Activated naive CD8-positive, alpha-beta T cell treated with anti-CD3 and anti-CD28 coated beads, Interleukin-2, amount 50 U/mL, for 24 hours (primary cell): ENCODE measurements at regions not wholly inside any gene's neighbourhood (a gene's known extent, or its start where the extent isn't known, plus 50 kb on each side); places are given as distances from the start of the nearest gene placed in this dataset.
"Not testable (repeated sequence)": the region's sequence is repeated elsewhere in the genome, so short reads cannot be mapped to it uniquely, and the experiment has no call there.

Experiments used
- ATAC-seq: fragments of 150-1000 bp; cut with Tn5 transposase; one replicate; pipeline ENCODE4 v1.10.0; 2021
- DNase-seq: peaks from one replicate; pipeline ENCODE4 v3.0.0; 2021
- H3K27ac Mint-ChIP-seq: one replicate; pipeline ENCODE4 v1.8.0; 2021; ENCODE audit warnings: mild to moderate bottlenecking, mixed read lengths
- H3K27me3 Mint-ChIP-seq: one replicate; pipeline ENCODE4 v1.8.0; 2021; ENCODE audit warnings: mixed read lengths
- H3K36me3 Mint-ChIP-seq: one replicate; pipeline ENCODE4 v1.8.0; 2021; ENCODE audit warnings: low read depth, mixed read lengths
- H3K4me1 Mint-ChIP-seq: one replicate; pipeline ENCODE4 v1.8.0; 2021; ENCODE audit warnings: mixed read lengths
- H3K4me3 Mint-ChIP-seq: one replicate; pipeline ENCODE4 v1.8.0; 2021; ENCODE audit warnings: mild to moderate bottlenecking, moderate library complexity, mixed read lengths
- H3K9me3 Mint-ChIP-seq: one replicate; pipeline ENCODE4 v1.8.0; 2021; ENCODE audit warnings: mixed read lengths

GRCh38 chr1:218926631-218927030, 247.0 kb upstream of the LYPLAL1 start:
- Mint-ChIP-seq H3K4me1 (no peaks in the 10 kb centered on the region), H3K27ac (no peak overlapping the region), H3K36me3 (no peaks in the 10 kb centered on the region), H3K27me3 (no peaks in the 10 kb centered on the region), H3K9me3 (no peaks in the 10 kb centered on the region), H3K4me3 (no peak overlapping the region)
- no peak for ATAC-seq
- DNase-seq: no peak

DNA sequence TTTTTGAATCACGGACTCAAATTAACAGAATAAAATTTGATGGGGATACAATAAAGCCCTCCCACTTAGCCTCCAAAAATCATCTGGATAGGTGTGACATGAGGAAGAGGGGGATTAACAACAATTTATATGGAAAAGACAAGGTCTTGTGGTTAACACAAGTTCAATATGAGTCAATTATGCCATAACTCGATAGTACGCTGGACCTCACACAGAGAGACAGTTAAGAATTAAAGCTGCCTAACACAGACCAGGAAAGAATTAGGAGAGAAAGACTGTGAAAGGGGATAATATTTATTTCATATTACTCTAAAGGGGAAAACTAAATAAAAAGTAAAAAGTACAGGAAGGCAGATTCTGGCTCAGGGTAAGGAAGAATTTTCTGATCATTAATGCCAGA, 243.7 kb upstream of the LYPLAL1 start:
- H3K4me3 Mint-ChIP-seq: no peak overlapping the region
- no peaks in the 10 kb centered on the region for H3K9me3 Mint-ChIP-seq
- no peak overlapping the region for H3K27ac Mint-ChIP-seq
- DNase-seq: no peak
- no peaks in the 10 kb centered on the region for H3K36me3 Mint-ChIP-seq
- no peaks in the 10 kb centered on the region for H3K27me3 Mint-ChIP-seq
- ATAC-seq: no peak
- H3K4me1 Mint-ChIP-seq: no peaks in the 10 kb centered on the region

DNA sequence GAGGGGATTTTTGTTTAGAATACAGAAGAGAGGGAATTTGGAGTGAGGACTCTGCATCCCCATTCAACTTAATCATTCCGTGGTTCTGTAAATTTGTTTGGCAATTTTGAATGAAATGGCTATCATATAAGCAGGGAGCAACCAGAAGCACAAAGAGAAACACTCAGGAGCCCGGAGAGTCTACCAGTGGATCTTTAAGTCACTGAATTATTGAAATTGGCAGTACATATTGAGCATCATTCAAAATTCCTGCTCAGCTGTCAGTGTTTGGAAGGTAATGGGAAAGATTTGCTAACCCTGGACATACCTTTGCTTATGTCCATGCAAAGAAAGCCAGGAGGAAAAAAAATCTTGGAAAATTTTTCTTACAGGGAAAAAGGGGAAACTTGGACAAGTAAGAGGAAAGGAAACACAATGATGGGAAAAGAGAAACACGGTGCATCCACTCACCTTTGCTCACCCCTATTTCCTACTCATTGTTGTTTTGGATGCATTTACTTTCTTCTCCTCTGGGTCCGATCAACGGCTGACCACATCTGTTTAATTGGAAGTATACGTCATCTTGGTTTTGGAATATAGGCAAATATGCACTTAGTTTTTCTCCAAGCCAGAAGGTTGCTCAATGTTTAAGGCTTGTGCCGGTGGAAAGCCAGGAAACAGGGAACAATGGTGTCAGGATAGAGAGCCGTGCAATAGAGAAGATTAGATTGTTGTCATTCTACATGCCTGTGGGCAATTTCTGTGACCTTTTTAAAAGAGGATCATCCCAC, 243.0 kb upstream of the LYPLAL1 start:
- Mint-ChIP-seq H3K4me3 (no peak overlapping the region), H3K36me3 (no peaks in the 10 kb centered on the region), H3K27me3 (no peaks in the 10 kb centered on the region), H3K4me1 (no peaks in the 10 kb centered on the region), H3K9me3 (peaks cover 4% of the 10 kb centered on the region), H3K27ac (no peak overlapping the region)
- ATAC-seq (no peak), DNase-seq (no peak)

- no peaks in the 10 kb centered on the region for H3K4me1 Mint-ChIP-seq
These were observed 242.4 kb upstream of the LYPLAL1 start for GRCh38 chr1:218931324-218931723.

DNA sequence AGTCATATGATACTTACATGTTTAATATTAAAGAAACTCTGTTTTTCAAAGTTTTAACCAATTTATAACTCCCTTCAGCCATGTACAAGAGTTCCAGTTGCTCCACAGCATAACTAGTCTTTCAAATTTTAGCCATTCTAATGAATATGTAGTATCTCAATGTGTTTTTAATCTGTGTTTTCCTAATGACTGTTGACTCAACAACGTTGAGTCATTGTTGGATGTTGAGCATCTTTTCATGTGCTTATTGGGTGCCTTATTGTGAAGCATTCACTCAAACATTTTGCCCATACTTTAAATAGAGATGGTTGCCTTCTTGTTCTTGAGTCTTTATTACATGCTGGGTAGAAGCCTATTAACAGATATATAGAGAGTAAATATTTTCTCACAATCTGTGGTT, 240.2 kb upstream of the LYPLAL1 start:
- Mint-ChIP-seq H3K27ac (no peak overlapping the region), H3K27me3 (no peaks in the 10 kb centered on the region), H3K4me1 (no peaks in the 10 kb centered on the region), H3K4me3 (no peak overlapping the region), H3K36me3 (no peaks in the 10 kb centered on the region), H3K9me3 (peaks cover 16% of the 10 kb centered on the region)
- ATAC-seq (no peak), DNase-seq (no peak)

More at GRCh38 chr1:218931324-218931723, 242.4 kb upstream of the LYPLAL1 start:
- Mint-ChIP-seq H3K9me3 (peaks cover 10% of the 10 kb centered on the region), H3K36me3 (no peaks in the 10 kb centered on the region), H3K27me3 (no peaks in the 10 kb centered on the region), H3K4me3 (no peak overlapping the region), H3K27ac (no peak overlapping the region)
- DNase-seq (no peak), ATAC-seq (no peak)

DNA sequence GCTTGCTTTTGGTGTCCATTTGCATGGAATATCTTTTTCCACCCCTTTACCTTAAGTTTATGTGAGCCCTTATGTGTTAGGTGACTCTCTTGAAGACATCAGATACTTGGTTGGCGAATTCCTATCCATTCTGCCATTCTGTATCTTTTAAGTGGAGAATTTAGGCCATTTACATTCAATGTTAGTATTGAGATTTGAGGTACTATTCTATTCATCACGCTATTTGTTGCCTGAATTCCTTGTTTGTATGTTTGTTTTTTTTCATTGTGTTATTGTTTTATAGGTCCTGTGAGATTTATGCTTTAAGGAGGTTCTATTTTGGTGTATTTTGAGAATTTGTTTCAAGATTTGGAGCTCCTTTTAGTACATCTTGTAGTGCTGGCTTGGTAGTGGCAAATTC, 238.3 kb upstream of the LYPLAL1 start:
- not testable (repeated sequence) for H3K4me1 Mint-ChIP-seq, ATAC-seq, DNase-seq, H3K4me3 Mint-ChIP-seq, H3K36me3 Mint-ChIP-seq, H3K27ac Mint-ChIP-seq, H3K27me3 Mint-ChIP-seq
- H3K9me3 Mint-ChIP-seq: peaks cover 21% of the 10 kb centered on the region

GRCh38 chr1:218938259-218938658, 235.4 kb upstream of the LYPLAL1 start:
- peaks cover 21% of the 10 kb centered on the region for H3K9me3 Mint-ChIP-seq
- H3K27ac Mint-ChIP-seq: no peak overlapping the region
- no peaks in the 10 kb centered on the region for H3K4me1 Mint-ChIP-seq
- no peak overlapping the region for H3K4me3 Mint-ChIP-seq
- no peaks in the 10 kb centered on the region for H3K36me3 Mint-ChIP-seq
- ATAC-seq: no peak
- no peak for DNase-seq
- H3K27me3 Mint-ChIP-seq: no peaks in the 10 kb centered on the region

GRCh38 chr1:218939095-218939494, 234.6 kb upstream of the LYPLAL1 start:
- no peaks in the 10 kb centered on the region for H3K4me1 Mint-ChIP-seq
- no peaks in the 10 kb centered on the region for H3K27me3 Mint-ChIP-seq
- ATAC-seq (no peak), DNase-seq (no peak)
- no peak overlapping the region for H3K4me3 Mint-ChIP-seq
- no peak overlapping the region for H3K27ac Mint-ChIP-seq
- H3K36me3 Mint-ChIP-seq: no peaks in the 10 kb centered on the region
- peaks cover 21% of the 10 kb centered on the region for H3K9me3 Mint-ChIP-seq

DNA sequence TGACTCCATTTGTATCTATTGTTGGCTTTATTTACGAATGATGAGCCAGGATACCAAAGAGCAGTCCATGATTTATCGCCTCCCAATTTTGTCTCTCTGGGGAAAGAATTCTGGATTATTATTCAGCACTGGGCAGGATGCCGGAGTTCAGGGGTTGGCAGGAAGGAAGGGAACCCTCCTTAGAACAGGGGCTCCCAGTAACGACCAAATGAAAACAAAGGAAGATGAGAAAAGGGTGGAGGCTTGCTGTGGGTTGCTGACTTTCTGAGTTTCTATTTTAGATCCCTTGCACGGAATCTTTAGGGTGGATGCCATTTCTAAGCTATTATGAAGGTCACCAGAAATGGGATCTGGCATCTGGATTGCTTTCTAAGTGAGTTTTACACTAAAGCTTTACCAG, 231.2 kb upstream of the LYPLAL1 start:
- Mint-ChIP-seq H3K27ac (no peak overlapping the region), H3K4me3 (no peak overlapping the region), H3K36me3 (no peaks in the 10 kb centered on the region), H3K27me3 (no peaks in the 10 kb centered on the region), H3K4me1 (no peaks in the 10 kb centered on the region), H3K9me3 (peaks cover 5% of the 10 kb centered on the region)
- ATAC-seq (no peak), DNase-seq (no peak)

- no peak overlapping the region for H3K4me3 Mint-ChIP-seq
- peaks cover 10% of the 10 kb centered on the region for H3K9me3 Mint-ChIP-seq
- H3K27me3 Mint-ChIP-seq: no peaks in the 10 kb centered on the region
- no peak overlapping the region for H3K27ac Mint-ChIP-seq
- ATAC-seq (no peak), DNase-seq (no peak)
- H3K36me3 Mint-ChIP-seq: no peaks in the 10 kb centered on the region
- H3K4me1 Mint-ChIP-seq: no peaks in the 10 kb centered on the region
These were observed 230.3 kb upstream of the LYPLAL1 start for GRCh38 chr1:218943371-218943770.

DNA sequence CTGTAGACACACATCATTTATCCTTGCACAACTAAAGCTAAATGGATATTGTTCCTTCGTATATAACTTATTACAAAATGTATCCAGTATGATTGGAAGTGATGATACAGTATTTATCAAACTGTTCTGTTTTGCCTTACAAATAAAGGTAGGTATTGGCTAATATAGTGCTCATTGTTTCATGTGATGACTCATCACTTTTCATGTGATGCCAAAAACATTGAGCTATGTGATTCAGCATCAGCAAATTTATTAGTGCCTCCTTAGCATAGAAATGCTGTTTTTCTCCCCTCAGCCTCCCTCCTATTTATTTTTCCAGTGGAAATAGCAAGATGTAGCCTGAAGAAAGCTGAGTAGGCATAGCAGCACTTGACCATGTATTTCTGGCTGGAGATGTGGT, 228.6 kb upstream of the LYPLAL1 start:
- DNase-seq: no peak
- Mint-ChIP-seq H3K4me3 (no peak overlapping the region), H3K27ac (no peak overlapping the region), H3K9me3 (peaks cover 6% of the 10 kb centered on the region), H3K36me3 (no peaks in the 10 kb centered on the region), H3K27me3 (no peaks in the 10 kb centered on the region), H3K4me1 (no peaks in the 10 kb centered on the region)
- ATAC-seq: no peak

DNA sequence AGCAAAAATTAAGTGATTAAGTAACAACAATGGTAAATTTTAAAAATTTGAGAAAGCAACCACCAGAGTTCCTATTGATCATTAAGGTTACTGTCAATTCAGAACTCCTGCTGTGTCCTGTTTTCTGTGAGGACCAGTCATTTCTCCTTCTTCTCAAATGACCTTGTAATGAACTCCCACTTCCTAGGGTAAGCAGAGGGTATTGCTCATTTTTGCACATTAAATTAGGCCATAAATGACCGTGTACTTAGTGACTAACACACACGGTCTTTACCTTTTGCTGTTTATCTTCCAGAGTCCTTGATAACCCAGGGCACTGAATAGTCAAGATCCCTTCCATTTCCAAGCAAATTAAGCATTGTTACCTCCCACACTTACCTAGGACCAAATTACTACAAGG, 227.5 kb upstream of the LYPLAL1 start:
- no peaks in the 10 kb centered on the region for H3K36me3 Mint-ChIP-seq
- no peak for ATAC-seq
- H3K4me3 Mint-ChIP-seq: no peak overlapping the region
- peaks cover 10% of the 10 kb centered on the region for H3K9me3 Mint-ChIP-seq
- H3K27me3 Mint-ChIP-seq: no peaks in the 10 kb centered on the region
- H3K4me1 Mint-ChIP-seq: no peaks in the 10 kb centered on the region
- DNase-seq: no peak
- no peak overlapping the region for H3K27ac Mint-ChIP-seq

GRCh38 chr1:218948446-218948845, 225.2 kb upstream of the LYPLAL1 start:
- H3K27ac Mint-ChIP-seq: no peak overlapping the region
- DNase-seq: no peak
- ATAC-seq: no peak
- H3K4me1 Mint-ChIP-seq: no peaks in the 10 kb centered on the region
- H3K9me3 Mint-ChIP-seq: peaks cover 10% of the 10 kb centered on the region
- no peak overlapping the region for H3K4me3 Mint-ChIP-seq
- no peaks in the 10 kb centered on the region for H3K36me3 Mint-ChIP-seq
- no peaks in the 10 kb centered on the region for H3K27me3 Mint-ChIP-seq

GRCh38 chr1:218953386-218953785, 220.3 kb upstream of the LYPLAL1 start:
- H3K27me3 Mint-ChIP-seq: no peaks in the 10 kb centered on the region
- no peaks in the 10 kb centered on the region for H3K36me3 Mint-ChIP-seq
- peaks cover 5% of the 10 kb centered on the region for H3K9me3 Mint-ChIP-seq
- no peak overlapping the region for H3K4me3 Mint-ChIP-seq
- no peak overlapping the region for H3K27ac Mint-ChIP-seq
- no peaks in the 10 kb centered on the region for H3K4me1 Mint-ChIP-seq
- ATAC-seq (no peak), DNase-seq (no peak)

DNA sequence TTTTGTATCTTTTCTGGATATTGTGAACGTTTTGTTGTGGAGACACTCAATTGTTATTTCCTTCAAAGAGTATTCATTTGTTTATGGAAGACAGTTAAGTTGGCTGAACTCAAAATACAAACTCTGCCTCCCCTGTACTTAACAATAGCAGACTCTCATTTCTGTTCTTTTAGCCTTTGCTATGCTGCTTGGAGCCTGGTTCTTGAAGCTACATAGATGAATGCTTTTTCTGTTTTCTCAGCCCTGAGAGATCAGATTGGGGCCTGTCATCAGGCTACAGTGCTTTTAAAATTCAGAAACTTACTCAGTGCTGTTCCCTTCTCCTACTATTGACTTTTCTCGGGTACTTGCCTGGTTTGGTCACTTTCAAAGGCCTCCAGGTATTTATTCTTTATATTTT, 215.7 kb upstream of the LYPLAL1 start:
- Mint-ChIP-seq H3K4me1 (no peaks in the 10 kb centered on the region), H3K27me3 (peaks cover 3% of the 10 kb centered on the region), H3K9me3 (no peaks in the 10 kb centered on the region), H3K36me3 (no peaks in the 10 kb centered on the region), H3K4me3 (no peak overlapping the region), H3K27ac (no peak overlapping the region)
- ATAC-seq: no peak
- DNase-seq: no peak

GRCh38 chr1:218959784-218960183, 213.9 kb upstream of the LYPLAL1 start:
- Mint-ChIP-seq H3K9me3 (no peaks in the 10 kb centered on the region), H3K4me3 (no peak overlapping the region), H3K4me1 (no peaks in the 10 kb centered on the region), H3K27me3 (peaks cover 3% of the 10 kb centered on the region), H3K27ac (no peak overlapping the region), H3K36me3 (no peaks in the 10 kb centered on the region)
- no peak for DNase-seq
- no peak for ATAC-seq
